IMR-90 (cell line): ENCODE measurements at regions not wholly inside any gene's neighbourhood (a gene's known extent, or its start where the extent isn't known, plus 50 kb on each side); places are given as distances from the start of the nearest gene placed in this dataset.

ENCODE experiments used
- ATAC-seq: fragments of 200-7000 bp; cut with Tn5 transposase; 2 replicates; pipeline ENCODE4 v1.9.1; 2020; ENCODE audit warnings: low read depth, mild to moderate bottlenecking, moderate library complexity
- BruUV-seq: library from RNA; stranded (reverse); fragments of 400-500 nt; replicated peaks from 2 replicates; lab custom pipeline; 2021; lab: Mats Ljungman, UMichigan
- CTCF ChIA-PET: fragments of 300-600 bp; formaldehyde crosslinking; extraction: SDS; loops from one replicate; lab custom pipeline; 2021; ENCODE audit warnings: antibody characterized with exemption; lab: Yijun Ruan, JAX
- POLR2A ChIA-PET: fragments of 300-600 bp; sonication (Branson Sonifier 250); formaldehyde crosslinking; loops from one replicate; lab custom pipeline; 2022; ENCODE audit warnings: antibody characterized with exemption; ENCODE audit not compliant: unreplicated experiment; lab: Charles Lee
- DNase-seq: peaks from one replicate; pipeline ENCODE4 v3.0.0; 2013
- H2AFZ ChIP-seq: replicated peaks from 2 replicates; pipeline ENCODE3; 2013; ENCODE audit warnings: low read length, mild to moderate bottlenecking; ENCODE audit not compliant: poor library complexity
- H2AK5ac ChIP-seq: 2 replicates; pipeline ENCODE4 v1.6.1; 2013; ENCODE audit warnings: low read depth, low read length, inconsistent platforms
- H2AK9ac ChIP-seq: replicated peaks from 2 replicates; pipeline ENCODE3; 2013; ENCODE audit warnings: mild to moderate bottlenecking, low read depth, low read length, moderate library complexity; ENCODE audit not compliant: poor library complexity
- H2BK120ac ChIP-seq: 2 replicates; pipeline ENCODE4 v1.6.1; 2013; ENCODE audit warnings: low read depth, low read length, inconsistent platforms
- H2BK15ac ChIP-seq: 3 replicates; pipeline ENCODE4 v1.6.1; 2013; ENCODE audit warnings: low read depth, low read length, inconsistent platforms
- H2BK20ac ChIP-seq: 2 replicates; pipeline ENCODE4 v1.6.1; 2013; ENCODE audit warnings: low read depth, mild to moderate bottlenecking, inconsistent platforms, low read length, moderate library complexity
- H2BK5ac ChIP-seq: 2 replicates; pipeline ENCODE4 v1.6.1; 2013; ENCODE audit warnings: mild to moderate bottlenecking, low read depth, low read length, inconsistent platforms; ENCODE audit not compliant: poor library complexity, severe bottlenecking
- H3K14ac ChIP-seq: replicated peaks from 2 replicates; pipeline ENCODE4 v1.6.1; 2013; ENCODE audit warnings: low read depth, low read length, inconsistent platforms
- H3K18ac ChIP-seq: 2 replicates; pipeline ENCODE4 v1.6.1; 2013; ENCODE audit warnings: low read depth, low read length, control low read depth
- H3K23ac ChIP-seq: 2 replicates; pipeline ENCODE4 v1.6.1; 2013; ENCODE audit warnings: low read depth, low read length, inconsistent platforms
- H3K27ac ChIP-seq: 2 replicates; pipeline ENCODE4 v1.5.1; 2013; ENCODE audit warnings: mild to moderate bottlenecking, control low read depth, low read length; ENCODE audit not compliant: insufficient read depth
- H3K27me3 ChIP-seq: 2 replicates; pipeline ENCODE4 v1.6.1; 2013; ENCODE audit warnings: low read length; ENCODE audit not compliant: control insufficient read depth, insufficient read depth
- H3K36me3 ChIP-seq: 2 replicates; pipeline ENCODE4 v1.6.1; 2013; ENCODE audit warnings: low read length, mixed read lengths; ENCODE audit not compliant: control insufficient read depth, insufficient read depth
- H3K4ac ChIP-seq: 2 replicates; pipeline ENCODE4 v1.6.1; 2013; ENCODE audit warnings: low read depth, low read length, inconsistent platforms
- H3K4me1 ChIP-seq: 2 replicates; pipeline ENCODE4 v1.6.1; 2013; ENCODE audit warnings: low read length, mixed read lengths; ENCODE audit not compliant: control insufficient read depth, insufficient read depth
- H3K4me2 ChIP-seq: 2 replicates; pipeline ENCODE4 v1.6.1; 2013; ENCODE audit warnings: low read depth, mild to moderate bottlenecking, control low read depth, low read length, moderate library complexity
- H3K4me3 ChIP-seq: 2 replicates; pipeline ENCODE4 v1.5.1; 2013; ENCODE audit warnings: low read depth, mild to moderate bottlenecking, control low read depth, low read length, moderate library complexity; ENCODE audit not compliant: insufficient read depth
- H3K56ac ChIP-seq: 2 replicates; pipeline ENCODE4 v1.6.1; 2013; ENCODE audit warnings: low read length, inconsistent platforms; ENCODE audit not compliant: insufficient read depth; ENCODE audit errors: extremely low read depth
- H3K79me1 ChIP-seq, 2 experiments: 2 replicates each; pipeline ENCODE4 v1.6.1; 2013; ENCODE audit warnings: low read length in 2 of 2, inconsistent platforms in 1 of 2, low read depth in 1 of 2
- H3K9ac ChIP-seq: 2 replicates; pipeline ENCODE4 v1.6.1; 2013; ENCODE audit warnings: low read depth, low read length, control low read depth
- H3K9me1 ChIP-seq: 2 replicates; pipeline ENCODE4 v1.6.1; 2013; ENCODE audit warnings: low read length, inconsistent platforms; ENCODE audit not compliant: insufficient read depth
- H3K9me3 ChIP-seq: 2 replicates; pipeline ENCODE4 v1.6.1; 2013; ENCODE audit warnings: low read length; ENCODE audit not compliant: control insufficient read depth, insufficient read depth
- H4K20me1 ChIP-seq: 2 replicates; pipeline ENCODE4 v1.6.1; 2013; ENCODE audit warnings: low read length, inconsistent platforms; ENCODE audit not compliant: insufficient read depth
- H4K5ac ChIP-seq: 2 replicates; pipeline ENCODE4 v1.6.1; 2013; ENCODE audit warnings: mild to moderate bottlenecking, low read depth, low read length, control low read depth
- H4K8ac ChIP-seq, 2 experiments: 2 replicates each; pipeline ENCODE4 v1.6.1; 2013; ENCODE audit warnings: low read depth in 2 of 2, low read length in 2 of 2, control low read depth in 1 of 2, inconsistent platforms in 1 of 2
- H4K91ac ChIP-seq: 2 replicates; pipeline ENCODE4 v1.6.1; 2013; ENCODE audit warnings: low read depth, low read length, inconsistent platforms; ENCODE audit not compliant: insufficient read depth
- BHLHE40 ChIP-seq: fragments of 150-350 bp; IDR thresholded peaks from 2 replicates; pipeline ENCODE4 v1.6.1; 2016; ENCODE audit warnings: mild to moderate bottlenecking, low read depth, low read length
- CEBPB ChIP-seq: IDR thresholded peaks from 2 replicates; pipeline ENCODE4 v1.6.1; 2012; ENCODE audit warnings: low read depth, low read length, improper control_type of control experiment
- CHD1 ChIP-seq: IDR thresholded peaks from 2 replicates; pipeline ENCODE4 v1.6.1; 2012; ENCODE audit warnings: low read depth, low read length, improper control_type of control experiment
- CTCF ChIP-seq: conservative IDR thresholded peaks from 2 replicates; pipeline ENCODE4 v1.5.1; 2012; ENCODE audit warnings: mild to moderate bottlenecking, low read depth, low read length, improper control_type of control experiment
- FOS ChIP-seq: fragments of 150-350 bp; IDR thresholded peaks from 2 replicates; pipeline ENCODE4 v1.6.1; 2016; ENCODE audit warnings: low read depth, low read length
- MAFK ChIP-seq: IDR thresholded peaks from 2 replicates; pipeline ENCODE4 v1.6.1; 2012; ENCODE audit warnings: low read depth, low read length, improper control_type of control experiment
- MAZ ChIP-seq: IDR thresholded peaks from 2 replicates; pipeline ENCODE4 v1.6.1; 2012; ENCODE audit warnings: low read depth, mild to moderate bottlenecking, low read length, improper control_type of control experiment, moderate library complexity, borderline replicate concordance
- MXI1 ChIP-seq: IDR thresholded peaks from 2 replicates; pipeline ENCODE4 v1.6.1; 2012; ENCODE audit warnings: low read depth, mild to moderate bottlenecking, low read length, moderate library complexity, borderline replicate concordance
- NFE2L2 ChIP-seq: fragments of 150-350 bp; IDR thresholded peaks from 2 replicates; pipeline ENCODE4 v1.6.1; 2016; ENCODE audit warnings: low read depth, mild to moderate bottlenecking, low read length
- POLR2A ChIP-seq: IDR thresholded peaks from 2 replicates; pipeline ENCODE4 v1.6.1; 2012; ENCODE audit warnings: mild to moderate bottlenecking, low read depth, low read length
- RAD21 ChIP-seq: IDR thresholded peaks from 2 replicates; pipeline ENCODE4 v1.6.1; 2012; ENCODE audit warnings: low read length, improper control_type of control experiment
- RCOR1 ChIP-seq: IDR thresholded peaks from 2 replicates; pipeline ENCODE4 v1.6.1; 2012; ENCODE audit warnings: mild to moderate bottlenecking, low read length, improper control_type of control experiment; ENCODE audit not compliant: insufficient replicate concordance
- RFX5 ChIP-seq: IDR thresholded peaks from 2 replicates; pipeline ENCODE4 v1.8.0; 2012; ENCODE audit warnings: low read depth, mild to moderate bottlenecking, low read length, moderate library complexity
- SMC3 ChIP-seq: fragments of 150-350 bp; IDR thresholded peaks from 2 replicates; pipeline ENCODE4 v1.6.1; 2016; ENCODE audit warnings: low read depth, mild to moderate bottlenecking, antibody characterized with exemption, low read length, moderate library complexity
- USF2 ChIP-seq: fragments of 150-350 bp; IDR thresholded peaks from 2 replicates; pipeline ENCODE4 v1.6.1; 2017; ENCODE audit warnings: mild to moderate bottlenecking, antibody characterized with exemption, low read length, low read depth
- WGBS, 2 experiments: methylation state at CpG; one replicate each; pipeline versions ENCODE4 v1.1.5 to v1.1.7; 2013; ENCODE audit warnings: missing lambda C conversion rate in 2 of 2; ENCODE audit not compliant: insufficient read length in 1 of 2; ENCODE audit errors: extremely low coverage in 2 of 2; 5-methylcytosine and 5-hydroxymethylcytosine counted together
- dilution Hi-C: fragments of 300-500 bp; cut with HindIII; formaldehyde crosslinking; loops from one replicate; pipeline ENCODE4 v1.14.3; 2018; ENCODE audit warnings: low sequenced_read_pairs; ENCODE audit not compliant: unreplicated experiment
- in situ Hi-C: fragments of 300-500 bp; cut with MboI; formaldehyde crosslinking; loops from 3 replicates; pipeline ENCODE4 v1.14.3; 2019; ENCODE audit warnings: low sequenced_read_pairs, inconsistent platforms, mixed read lengths
- intact Hi-C: fragments of 100-400 bp; cut with micrococcal nuclease; formaldehyde crosslinking; loops from 2 replicates; pipeline ENCODE4 v1.10.0; 2022
- TF ChIP-seq, protein P1 (sequence below): fragments of 150-350 bp; IDR thresholded peaks from 2 replicates; pipeline ENCODE4 v1.6.1; 2016; ENCODE audit warnings: low read depth, mild to moderate bottlenecking, low read length, moderate library complexity, borderline replicate concordance

DNA sequence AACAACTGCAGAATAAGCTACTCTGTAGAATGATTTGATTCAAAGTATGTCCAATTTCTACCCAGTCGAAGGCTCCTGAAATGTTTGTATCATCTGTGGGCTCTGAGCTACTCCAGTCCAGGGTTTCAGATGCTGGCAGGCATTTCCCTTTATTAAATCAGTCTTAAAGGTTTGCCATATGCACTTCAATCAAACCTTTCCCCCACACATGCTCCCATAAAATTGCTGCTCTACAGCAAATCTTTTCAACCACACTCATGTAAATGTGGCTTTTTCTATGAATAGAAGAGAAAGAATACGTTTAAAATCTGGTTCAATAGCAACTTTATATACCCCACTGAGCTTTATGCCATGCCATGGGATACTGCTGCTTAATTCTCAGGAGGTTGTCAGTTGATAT, 242.4 kb upstream of the MAP3K7 start:
- H4K91ac ChIP-seq, result no peak overlapping the region
- no peak overlapping the region for H4K5ac ChIP-seq
- H3K27me3 ChIP-seq, result no peaks in the 10 kb centered on the region
- H3K9me1 ChIP-seq, result no peaks in the 10 kb centered on the region
- H3K4me2 ChIP-seq, result no peak overlapping the region
- no peak overlapping the region for H2AK9ac ChIP-seq
- no peaks in the 10 kb centered on the region for H3K79me1 ChIP-seq
- no peak overlapping the region for H3K9ac ChIP-seq
- no peak overlapping the region for H3K4ac ChIP-seq
- 60% methylated on average over 1 of the region's 2 CpGs; no CpG with 5 or more reads in 1 of the 2 experiments for WGBS, 2 experiments
- H2AK5ac ChIP-seq, result no peak overlapping the region
- H3K9me3 ChIP-seq, result no peaks in the 10 kb centered on the region
- no peak overlapping the region for H3K56ac ChIP-seq
- intact Hi-C loops, result no loop called here
- H3K18ac ChIP-seq, result no peak overlapping the region
- ATAC-seq (no peak), DNase-seq (no peak)
- H3K14ac ChIP-seq, result no peak overlapping the region
- dilution Hi-C loops, result no loop called here
- in situ Hi-C loops, result no loop called here
- no peak overlapping the region for H2BK15ac ChIP-seq
- no peaks in the 10 kb centered on the region for H4K20me1 ChIP-seq
- no peaks in the 10 kb centered on the region for H3K4me1 ChIP-seq
- H3K27ac ChIP-seq, result no peak overlapping the region
- TF ChIP-seq RFX5 (no peak), RAD21 (no peak), MAFK (no peak), BHLHE40 (no peak), FOS (no peak), RCOR1 (no peak), SMC3 (no peak), CTCF (no peak), NFE2L2 (no peak), POLR2A (no peak), MXI1 (no peak), USF2 (no peak), MAZ (no peak), CEBPB (no peak), CHD1 (no peak)
- TF ChIP-seq, protein P1, sequence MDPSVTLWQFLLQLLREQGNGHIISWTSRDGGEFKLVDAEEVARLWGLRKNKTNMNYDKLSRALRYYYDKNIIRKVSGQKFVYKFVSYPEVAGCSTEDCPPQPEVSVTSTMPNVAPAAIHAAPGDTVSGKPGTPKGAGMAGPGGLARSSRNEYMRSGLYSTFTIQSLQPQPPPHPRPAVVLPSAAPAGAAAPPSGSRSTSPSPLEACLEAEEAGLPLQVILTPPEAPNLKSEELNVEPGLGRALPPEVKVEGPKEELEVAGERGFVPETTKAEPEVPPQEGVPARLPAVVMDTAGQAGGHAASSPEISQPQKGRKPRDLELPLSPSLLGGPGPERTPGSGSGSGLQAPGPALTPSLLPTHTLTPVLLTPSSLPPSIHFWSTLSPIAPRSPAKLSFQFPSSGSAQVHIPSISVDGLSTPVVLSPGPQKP, result no peak
- H3K4me3 ChIP-seq, result no peak overlapping the region
- H3K23ac ChIP-seq, result no peak overlapping the region
- H2BK120ac ChIP-seq, result no peak overlapping the region
- no TSS peak for BruUV-seq
- no peak overlapping the region for H2BK5ac ChIP-seq
- H2BK20ac ChIP-seq, result no peak overlapping the region
- ChIA-PET POLR2A (no interaction called here), CTCF (no interaction called here)
- H2AFZ ChIP-seq, result no peak overlapping the region
- H3K36me3 ChIP-seq, result no peaks in the 10 kb centered on the region
- H4K8ac ChIP-seq, result no peak overlapping the region
